HuH-7 (cell line): ENCODE measurements at regions not wholly inside any gene's neighbourhood (a gene's known extent, or its start where the extent isn't known, plus 50 kb on each side); places are given as distances from the start of the nearest gene placed in this dataset.
"Not testable (repeated sequence)": the region's sequence is repeated elsewhere in the genome, so short reads cannot be mapped to it uniquely, and the experiment has no call there.

Experiments used
- DNase-seq: peaks from one replicate; pipeline ENCODE4 v3.0.0; 2011; ENCODE audit warnings: low spot score

DNA sequence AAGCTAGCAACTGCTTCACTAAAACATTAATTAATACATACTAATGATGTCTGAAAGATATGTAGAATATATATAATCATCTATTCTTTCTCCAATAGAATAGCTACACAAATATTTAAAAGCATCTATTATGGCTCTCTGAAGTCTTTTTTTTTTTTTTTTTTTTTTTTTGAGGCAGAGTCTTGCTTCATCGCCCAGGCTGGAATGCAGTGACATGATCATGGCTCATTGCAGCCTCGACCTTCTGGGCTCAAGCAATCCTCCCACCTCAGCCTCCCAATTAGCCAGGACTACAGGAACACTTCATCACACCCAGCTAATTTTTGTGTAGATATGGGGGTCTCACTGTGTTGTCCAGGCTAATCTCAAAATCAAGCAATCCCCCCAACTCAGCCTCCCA, 120.4 kb upstream of the KYNU start:
- no peak for DNase-seq

GRCh38 chr2:142756430-142756829, 121.0 kb upstream of the KYNU start:
- DNase-seq, result no peak

- no peak for DNase-seq
Measured at GRCh38 chr2:142755191-142755590, 122.3 kb upstream of the KYNU start.

- DNase-seq, result peak; percentile 23
Measured at GRCh38 chr2:142754182-142754581, 123.3 kb upstream of the KYNU start.

DNA sequence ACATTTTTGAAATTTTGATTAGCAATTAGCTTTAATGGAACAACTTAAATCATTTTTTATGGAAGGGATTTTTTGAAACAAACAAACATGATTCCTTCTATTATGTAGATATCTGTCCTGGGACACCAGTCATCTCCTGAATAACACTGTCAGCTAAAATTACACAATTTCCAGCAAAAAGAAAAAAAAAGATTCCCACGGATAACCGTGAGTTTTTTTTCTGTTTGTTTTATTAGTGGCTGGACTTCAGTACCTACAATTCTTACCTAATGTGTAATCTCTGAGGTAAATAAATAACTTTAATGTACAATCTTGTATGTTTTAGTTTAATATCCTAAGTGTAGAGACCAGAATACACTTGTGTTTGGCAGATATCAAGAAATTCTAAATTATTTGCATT, 126.6 kb upstream of the KYNU start:
- no peak for DNase-seq

GRCh38 chr2:142748559-142749099, 128.8 kb upstream of the KYNU start:
- no peak for DNase-seq

- no peak for DNase-seq
Measured at GRCh38 chr2:142745691-142746090, 131.8 kb upstream of the KYNU start.

DNA sequence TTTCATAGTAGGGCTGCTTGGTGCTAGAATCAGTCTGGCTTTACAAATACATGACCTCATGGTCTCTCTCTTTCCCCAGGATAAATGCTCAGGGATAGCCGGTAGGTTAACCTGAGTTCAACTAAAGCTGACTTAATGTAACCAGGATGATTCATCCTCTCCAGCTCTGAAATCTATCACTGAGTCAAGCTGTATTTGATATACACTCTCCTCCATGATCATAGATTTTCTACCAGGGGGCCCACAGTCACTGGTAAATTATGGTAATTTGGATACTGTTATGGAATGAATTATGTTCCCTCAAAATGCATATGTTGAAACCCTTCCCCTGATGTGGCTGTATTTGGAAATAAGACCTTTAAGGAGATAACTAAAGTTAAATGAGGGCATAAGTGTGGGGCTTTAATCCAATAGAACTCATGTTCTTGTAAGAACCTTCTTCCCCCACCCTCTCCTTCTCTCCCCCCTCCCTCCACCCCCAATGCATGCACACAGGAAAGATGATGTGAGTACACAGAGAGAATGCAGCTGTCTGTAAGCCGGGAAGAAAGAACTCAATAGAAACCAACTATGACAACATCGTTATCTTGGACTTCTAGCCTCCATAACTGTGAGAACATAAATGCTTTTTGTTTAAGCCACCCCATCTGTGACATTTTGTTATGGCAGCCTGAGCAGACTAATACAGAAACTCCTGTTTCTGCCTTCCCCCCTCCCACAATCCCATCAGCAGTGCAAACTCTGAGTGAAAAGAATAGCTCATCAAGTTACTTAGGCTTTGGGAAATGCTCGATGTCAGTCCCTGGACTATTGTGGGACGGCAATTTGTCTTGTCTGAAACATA, 134.9 kb upstream of the KYNU start:
- no peak for DNase-seq

GRCh38 chr2:142741764-142742269, 135.6 kb upstream of the KYNU start:
- no peak for DNase-seq

GRCh38 chr2:142734770-142735169, 142.7 kb upstream of the KYNU start:
- no peak for DNase-seq

GRCh38 chr2:142734231-142734630, 143.2 kb upstream of the KYNU start:
- DNase-seq, result no peak

- DNase-seq, result not testable (repeated sequence)
Measured at GRCh38 chr2:142729814-142730213, 147.7 kb upstream of the KYNU start.

GRCh38 chr2:142727821-142728478, 149.5 kb upstream of the KYNU start:
- DNase-seq, result not testable (repeated sequence)

- no peak for DNase-seq
Measured at GRCh38 chr2:142725386-142725785, 152.1 kb upstream of the KYNU start.

- no peak for DNase-seq
Measured at GRCh38 chr2:142724713-142725349, 152.6 kb upstream of the KYNU start.

DNA sequence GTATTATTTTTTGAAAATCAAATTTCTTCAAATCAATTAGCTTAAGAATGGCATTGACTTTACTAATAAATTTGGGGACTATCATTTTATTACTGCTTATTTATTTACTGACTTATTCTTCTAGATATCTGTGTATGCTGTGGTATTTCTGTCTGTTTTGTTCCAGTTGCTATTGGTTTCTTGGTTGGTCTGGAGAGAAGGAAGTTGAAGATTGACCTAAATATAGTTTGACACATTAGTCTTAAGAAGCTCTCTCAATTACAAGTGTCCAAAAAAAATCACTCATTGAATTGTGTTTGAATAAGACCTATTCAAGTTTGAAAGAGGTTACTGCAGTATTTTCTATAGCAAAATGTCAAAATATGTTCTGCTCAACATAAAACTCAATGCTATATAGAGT, 153.3 kb upstream of the KYNU start:
- DNase-seq, result no peak

DNA sequence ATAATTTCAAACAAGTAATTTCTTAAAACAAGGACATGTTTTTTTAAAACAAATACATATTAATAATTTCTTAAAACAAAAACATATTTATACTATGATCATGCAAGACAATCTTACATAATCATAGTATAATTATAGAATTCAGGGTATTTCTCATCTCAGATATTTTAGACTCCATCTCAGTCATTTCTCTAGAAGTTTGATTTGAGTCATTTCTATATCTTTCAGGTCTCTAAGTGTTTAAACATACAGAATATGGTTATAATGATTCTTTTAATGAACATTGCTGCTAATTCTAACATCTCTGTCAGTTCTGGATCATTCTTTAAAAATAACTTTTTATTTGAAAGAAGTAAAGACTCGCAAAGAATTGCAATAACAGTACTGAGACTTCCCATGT, 154.2 kb upstream of the KYNU start:
- DNase-seq, result no peak

DNA sequence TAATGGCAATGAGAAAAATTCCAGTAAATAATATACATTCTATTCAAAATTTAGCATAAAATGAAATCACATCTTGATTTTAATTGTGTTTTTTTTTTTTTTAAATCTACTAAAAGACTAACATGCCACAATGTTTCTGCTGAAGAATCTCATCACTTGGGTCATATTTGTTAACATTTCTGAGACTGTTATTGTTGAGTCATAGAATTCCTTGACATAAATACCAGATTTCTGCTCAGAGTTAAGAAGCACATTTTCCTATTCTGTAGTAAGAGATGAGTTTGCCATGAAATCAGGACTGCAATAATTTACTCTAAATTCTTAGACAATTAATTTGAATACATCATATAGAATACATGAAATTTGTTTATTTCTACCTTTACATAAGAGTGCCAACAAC, 154.9 kb upstream of the KYNU start:
- no peak for DNase-seq

DNA sequence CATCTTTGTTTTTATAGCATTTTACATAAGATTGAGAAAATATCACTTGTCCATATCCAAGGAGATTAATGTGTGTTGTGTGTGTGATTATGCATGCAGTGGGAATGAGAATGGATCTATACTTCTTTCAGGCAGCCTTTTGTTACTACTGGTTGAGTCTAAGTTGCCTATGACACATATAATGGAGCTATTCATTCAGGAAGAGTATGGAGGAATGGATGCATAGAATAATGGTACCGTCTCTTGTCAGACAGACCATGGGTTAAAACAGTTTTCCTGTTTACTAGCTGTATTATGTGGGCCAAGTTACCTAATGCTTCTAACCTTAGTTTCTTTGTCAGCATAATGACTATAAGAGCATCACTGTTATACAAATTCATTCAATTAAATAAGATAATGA, 155.4 kb upstream of the KYNU start:
- no peak for DNase-seq

DNA sequence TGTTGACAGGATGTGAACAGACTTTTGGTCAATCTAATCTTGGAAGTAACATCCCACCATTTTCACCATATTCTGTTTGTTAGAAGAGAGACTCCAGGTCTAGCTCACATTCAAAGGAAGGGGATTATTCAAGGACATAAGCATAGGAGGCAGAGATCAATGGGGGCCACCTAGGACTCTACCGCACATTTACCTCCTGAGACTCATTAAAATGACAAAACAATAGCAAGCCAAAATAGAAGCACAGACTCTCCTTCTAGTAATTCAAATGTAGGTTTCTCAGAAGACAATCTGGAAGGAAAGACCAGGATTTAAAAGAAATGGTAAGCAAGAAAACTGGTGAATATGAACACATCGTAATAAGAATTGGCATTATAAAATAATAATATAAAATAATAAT, 156.4 kb upstream of the KYNU start:
- DNase-seq, result no peak

DNA sequence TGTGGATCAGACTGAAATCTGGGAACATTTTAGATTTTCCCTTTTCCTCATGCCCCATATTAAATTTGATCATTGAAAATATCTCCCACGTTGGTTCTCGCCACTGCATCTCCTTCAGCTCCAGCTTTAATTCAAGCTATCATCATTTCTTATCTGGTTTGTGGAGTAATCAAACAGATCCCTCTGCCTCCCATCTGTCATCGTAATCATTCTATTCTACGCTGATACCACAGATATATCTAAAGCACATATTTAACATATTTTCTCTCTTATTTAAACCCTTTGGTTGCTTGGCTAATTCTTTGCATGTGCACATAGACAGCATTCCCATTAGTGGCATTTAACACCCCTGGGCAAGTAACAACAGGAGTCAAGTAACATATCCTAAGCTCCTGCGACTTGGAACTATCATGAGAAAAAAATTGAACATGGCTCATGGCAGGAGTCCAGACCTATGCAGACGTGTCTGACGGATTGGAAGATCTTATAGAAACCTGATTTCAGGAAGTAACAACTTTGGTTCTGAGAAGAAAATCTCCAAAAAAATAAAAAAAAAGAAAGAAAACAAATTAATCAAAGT, 158.8 kb upstream of the KYNU start:
- no peak for DNase-seq
